C4-2B (cell line): ENCODE measurements at regions not wholly inside any gene's neighbourhood (a gene's known extent, or its start where the extent isn't known, plus 50 kb on each side); places are given as distances from the start of the nearest gene placed in this dataset.

Experiments used
- H3K27ac ChIP-seq: fragments of 450-650 bp; 2 replicates; pipeline ENCODE4 v1.5.1; 2017
- ZFX ChIP-seq: fragments of 450-650 bp; IDR thresholded peaks from 2 replicates; pipeline ENCODE4 v1.6.1; 2017
- TF ChIP-seq, protein P1 (sequence below): fragments of 450-650 bp; conservative IDR thresholded peaks from 2 replicates; pipeline ENCODE4 v1.5.1; 2017; ENCODE audit warnings: mild to moderate bottlenecking

DNA sequence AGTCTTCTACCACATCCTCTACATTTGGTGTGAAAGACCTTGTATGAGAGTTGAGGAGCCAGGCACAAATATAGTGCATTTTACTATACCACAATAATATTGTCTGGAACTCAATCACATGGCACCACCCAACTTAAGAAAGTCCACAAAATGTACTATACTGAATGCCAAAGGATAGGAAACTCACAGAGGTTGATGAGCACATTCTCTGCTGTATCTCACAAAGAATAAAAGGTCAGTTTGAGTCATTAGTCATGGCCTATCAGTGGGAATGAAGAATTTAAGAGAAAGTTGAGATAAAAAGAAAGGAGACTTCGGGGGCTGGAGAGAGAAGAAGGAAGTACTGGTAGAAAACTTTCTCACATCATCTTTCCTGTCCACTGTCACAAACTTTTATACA, 134.3 kb downstream of the RDH14 start:
- no peak for TF ChIP-seq ZFX
- TF ChIP-seq, protein P1, sequence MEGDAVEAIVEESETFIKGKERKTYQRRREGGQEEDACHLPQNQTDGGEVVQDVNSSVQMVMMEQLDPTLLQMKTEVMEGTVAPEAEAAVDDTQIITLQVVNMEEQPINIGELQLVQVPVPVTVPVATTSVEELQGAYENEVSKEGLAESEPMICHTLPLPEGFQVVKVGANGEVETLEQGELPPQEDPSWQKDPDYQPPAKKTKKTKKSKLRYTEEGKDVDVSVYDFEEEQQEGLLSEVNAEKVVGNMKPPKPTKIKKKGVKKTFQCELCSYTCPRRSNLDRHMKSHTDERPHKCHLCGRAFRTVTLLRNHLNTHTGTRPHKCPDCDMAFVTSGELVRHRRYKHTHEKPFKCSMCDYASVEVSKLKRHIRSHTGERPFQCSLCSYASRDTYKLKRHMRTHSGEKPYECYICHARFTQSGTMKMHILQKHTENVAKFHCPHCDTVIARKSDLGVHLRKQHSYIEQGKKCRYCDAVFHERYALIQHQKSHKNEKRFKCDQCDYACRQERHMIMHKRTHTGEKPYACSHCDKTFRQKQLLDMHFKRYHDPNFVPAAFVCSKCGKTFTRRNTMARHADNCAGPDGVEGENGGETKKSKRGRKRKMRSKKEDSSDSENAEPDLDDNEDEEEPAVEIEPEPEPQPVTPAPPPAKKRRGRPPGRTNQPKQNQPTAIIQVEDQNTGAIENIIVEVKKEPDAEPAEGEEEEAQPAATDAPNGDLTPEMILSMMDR: no peak
- no peak overlapping the region for H3K27ac ChIP-seq

DNA sequence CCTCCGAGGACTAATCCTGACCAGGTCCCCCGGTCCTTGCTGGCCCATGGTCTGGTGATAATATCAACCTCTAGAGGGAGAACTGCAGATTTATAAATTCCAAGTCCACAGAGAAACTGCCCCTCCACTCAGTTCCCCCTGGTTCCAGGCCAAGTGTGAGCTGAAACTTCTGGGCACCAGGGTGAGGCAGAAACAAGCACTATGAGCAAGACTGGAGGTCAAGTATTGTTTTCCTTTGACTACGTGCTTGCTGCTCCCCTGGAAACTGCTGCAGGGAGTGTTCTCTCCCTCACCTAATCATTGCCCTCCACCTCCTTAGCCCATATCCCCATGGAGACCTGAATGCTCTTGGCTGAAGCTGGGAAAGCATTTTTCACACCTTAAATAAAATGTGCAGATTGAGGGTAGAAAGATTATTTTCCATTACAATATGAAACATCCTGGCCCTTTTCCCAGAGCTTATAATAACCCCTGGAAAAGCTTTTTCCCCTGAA, 135.2 kb downstream of the RDH14 start:
- no peak for TF ChIP-seq ZFX
- TF ChIP-seq, protein P1: no peak

DNA sequence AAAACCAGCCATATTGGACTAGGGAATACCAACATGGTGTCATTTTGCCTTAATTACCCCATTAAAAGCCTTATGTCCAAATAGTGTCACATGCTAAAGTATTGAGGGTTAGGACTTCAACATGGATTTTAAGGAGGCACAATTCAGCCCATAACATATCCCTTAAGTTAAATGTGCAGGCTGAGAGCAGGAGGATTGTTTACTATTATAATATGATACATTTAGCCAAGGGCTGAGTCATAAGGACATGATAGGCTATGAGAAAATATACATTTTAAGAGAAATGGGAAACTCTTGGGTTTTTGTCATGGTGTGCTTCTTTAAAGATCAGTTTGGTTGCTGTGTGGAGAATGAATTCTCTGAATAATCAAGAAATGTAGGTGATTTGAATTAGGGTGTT, 136.8 kb downstream of the RDH14 start:
- TF ChIP-seq ZFX: no peak
- TF ChIP-seq, protein P1: no peak
- no peak overlapping the region for H3K27ac ChIP-seq

More for the DNA sequence above, 135.2 kb downstream of the RDH14 start:
- no peak overlapping the region for H3K27ac ChIP-seq

DNA sequence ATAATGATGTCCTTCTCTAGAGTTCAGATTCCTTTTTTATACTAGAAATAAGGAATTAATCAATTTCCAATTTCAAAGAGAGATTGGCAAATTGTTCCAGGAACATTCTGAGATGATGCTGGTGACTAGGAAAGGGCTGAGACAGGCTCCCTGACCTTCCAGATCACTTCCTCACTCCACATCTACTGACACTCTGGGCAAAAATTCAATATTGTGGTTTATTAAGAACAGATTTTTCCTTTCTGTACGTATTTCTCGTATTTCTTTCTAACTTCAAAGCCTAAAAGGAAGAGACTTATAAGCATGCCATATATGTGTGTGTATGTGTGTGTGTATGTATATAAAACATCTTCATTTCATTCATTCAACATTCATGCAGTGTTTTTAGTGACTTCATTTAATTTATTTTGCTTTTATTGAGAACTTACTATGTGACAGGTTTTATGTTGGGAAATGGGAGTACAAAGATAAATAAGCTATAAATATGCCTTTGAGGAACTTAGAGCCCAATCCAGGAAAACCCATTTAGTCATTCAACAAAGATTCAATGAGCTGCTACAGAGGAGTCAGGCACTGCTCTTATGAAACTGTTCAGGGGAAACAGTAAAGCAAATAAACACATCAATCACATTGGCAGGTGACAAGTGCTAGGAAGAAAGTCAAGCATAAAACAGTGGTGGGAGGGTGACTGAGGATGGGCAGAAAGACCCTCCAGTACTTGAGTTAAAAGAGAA, 137.9 kb downstream of the RDH14 start:
- no peak overlapping the region for H3K27ac ChIP-seq
- TF ChIP-seq, protein P1: no peak
- no peak for TF ChIP-seq ZFX

DNA sequence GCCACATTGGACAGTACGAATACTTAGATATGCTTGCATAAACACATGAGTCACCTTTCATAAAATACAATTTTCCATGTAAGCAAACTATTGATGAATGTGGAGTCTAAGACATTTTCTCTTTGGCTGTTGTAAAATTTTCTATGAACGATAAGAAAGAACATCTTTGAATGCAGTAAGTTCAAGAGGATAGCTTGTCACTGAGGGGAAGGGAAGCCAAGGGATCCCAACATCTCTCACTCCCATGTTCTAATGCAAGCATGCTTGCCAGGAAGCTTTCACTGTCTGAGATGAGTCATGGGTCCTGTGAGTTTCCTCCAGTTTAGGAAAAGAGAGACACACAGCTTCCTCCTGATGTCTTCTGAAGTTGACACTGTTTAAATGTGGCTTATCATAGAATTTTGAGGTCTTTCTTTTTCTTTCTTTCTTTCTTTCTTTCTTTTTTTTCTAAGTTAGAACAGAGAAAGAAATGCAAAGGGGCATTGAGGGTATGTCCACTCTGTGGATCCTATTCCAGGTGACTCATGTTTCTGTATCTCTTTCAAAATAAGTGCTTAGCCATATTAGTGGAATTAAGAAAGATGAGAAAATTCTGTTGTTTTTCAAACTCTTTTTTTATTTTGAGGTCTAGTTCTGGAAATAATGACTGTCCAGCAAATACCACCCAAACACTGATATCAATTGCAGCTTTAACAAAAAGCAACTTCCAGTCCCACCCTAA, 146.6 kb downstream of the RDH14 start:
- no peak overlapping the region for H3K27ac ChIP-seq
- TF ChIP-seq, protein P1: no peak
- TF ChIP-seq ZFX: no peak

DNA sequence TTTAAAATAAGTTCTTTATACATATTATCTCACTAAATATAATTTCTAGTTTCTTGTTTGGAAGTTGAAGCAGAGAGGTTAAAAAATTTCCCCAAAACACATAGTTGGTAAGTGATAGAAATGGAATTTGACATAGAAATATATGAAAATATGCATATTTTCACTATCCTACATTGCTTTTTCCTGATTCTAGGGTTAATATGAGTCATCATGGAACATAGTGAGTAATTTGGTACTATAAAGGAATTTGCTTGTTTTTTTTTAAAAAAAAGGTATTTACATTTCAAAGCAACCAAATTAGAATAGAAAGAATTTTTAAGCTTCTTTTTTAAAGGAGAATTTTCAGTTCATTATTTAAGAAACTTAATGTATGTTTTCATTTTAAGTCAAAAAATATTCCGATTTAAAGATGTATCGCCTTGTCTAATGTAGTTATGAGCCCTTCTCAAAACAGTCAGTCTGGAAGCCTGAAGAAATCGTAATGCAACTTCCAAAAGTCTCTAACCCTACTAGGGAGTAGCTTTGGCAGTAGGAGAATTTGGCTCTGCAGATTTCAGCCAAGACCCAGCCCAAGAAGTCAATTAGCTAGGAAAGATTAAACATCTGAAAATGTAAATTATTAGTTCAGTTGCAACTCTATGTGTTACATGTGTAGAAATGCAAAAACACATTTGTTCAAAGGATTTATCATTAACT, 147.3 kb downstream of the RDH14 start:
- no peak for TF ChIP-seq ZFX
- TF ChIP-seq, protein P1: no peak
- H3K27ac ChIP-seq: no peak overlapping the region

DNA sequence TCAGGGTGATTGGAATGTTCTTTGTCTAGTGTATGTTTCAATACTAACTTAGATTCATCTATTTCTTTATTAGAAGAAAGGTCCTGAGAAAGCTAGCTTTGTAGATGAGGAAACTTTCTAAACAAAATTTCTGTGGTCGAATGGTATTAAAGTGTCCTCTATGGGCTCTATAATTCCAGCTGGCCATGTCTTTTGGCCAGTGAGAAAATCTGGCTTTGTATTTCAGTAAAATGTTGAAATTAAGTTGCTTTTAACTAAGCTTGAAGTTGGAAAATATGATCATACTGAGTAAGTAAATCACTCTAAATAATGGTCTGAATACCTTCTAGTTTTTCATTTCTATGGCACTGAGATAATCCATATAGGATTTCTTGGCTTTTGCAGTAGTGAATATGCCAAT, 148.8 kb downstream of the RDH14 start:
- TF ChIP-seq, protein P1: no peak
- TF ChIP-seq ZFX: no peak

More for the DNA sequence above, 148.8 kb downstream of the RDH14 start:
- H3K27ac ChIP-seq: no peak overlapping the region
